ENCODE measurements at regions not wholly inside any gene's neighbourhood (a gene's known extent, or its start where the extent isn't known, plus 50 kb on each side); places are given as distances from the start of the nearest gene placed in this dataset.
"Not testable (repeated sequence)": the region's sequence is repeated elsewhere in the genome, so short reads cannot be mapped to it uniquely, and the experiment has no call there.

- DNase-seq (no peak), ATAC-seq (no peak)
- TF ChIP-seq CTCF (IDR thresholded peaks at IDR 0.05), result no peak
- Histone ChIP-seq H3K4me3 (no peak overlapping the region), H3K27me3 (no peaks in the 10 kb centered on the region), H3K4me1 (no peaks in the 10 kb centered on the region), H3K27ac (no peak overlapping the region), H3K36me3 (no peaks in the 10 kb centered on the region), H3K9me3 (no peaks in the 10 kb centered on the region)
- intact Hi-C loops (cut with DNase I), result no loop called here
These were observed 105.8 kb upstream of the CTAGE1 start for GRCh38 chr18:22523481-22523880.

- H3K9me3 ChIP-seq, result no peaks in the 10 kb centered on the region
- no peak for TF ChIP-seq CTCF (IDR thresholded peaks at IDR 0.05)
- H3K36me3 ChIP-seq, result no peaks in the 10 kb centered on the region
- intact Hi-C loops (cut with DNase I), result no loop called here
- DNase-seq (no peak), ATAC-seq (no peak)
- H3K4me3 ChIP-seq, result no peak overlapping the region
- no peaks in the 10 kb centered on the region for H3K27me3 ChIP-seq
- no peaks in the 10 kb centered on the region for H3K4me1 ChIP-seq
- no peak overlapping the region for H3K27ac ChIP-seq
These were observed 107.1 kb upstream of the CTAGE1 start for GRCh38 chr18:22524783-22525182.

GRCh38 chr18:22525313-22525712 is 107.6 kb upstream of the CTAGE1 start:
- H3K4me1 ChIP-seq, result no peaks in the 10 kb centered on the region
- intact Hi-C loops (cut with DNase I), result no loop called here

GRCh38 chr18:22525883-22526282 is 108.2 kb upstream of the CTAGE1 start:
- Histone ChIP-seq H3K36me3 (no peaks in the 10 kb centered on the region), H3K27ac (no peak overlapping the region), H3K27me3 (no peaks in the 10 kb centered on the region), H3K9me3 (no peaks in the 10 kb centered on the region), H3K4me3 (no peak overlapping the region), H3K4me1 (no peaks in the 10 kb centered on the region)
- DNase-seq (no peak), ATAC-seq (no peak)
- TF ChIP-seq CTCF (IDR thresholded peaks at IDR 0.05), result no peak
- intact Hi-C loops (cut with DNase I), result no loop called here

More at GRCh38 chr18:22525313-22525712, 107.6 kb upstream of the CTAGE1 start:
- Histone ChIP-seq H3K27ac (no peak overlapping the region), H3K27me3 (no peaks in the 10 kb centered on the region), H3K4me3 (no peak overlapping the region), H3K36me3 (no peaks in the 10 kb centered on the region), H3K9me3 (no peaks in the 10 kb centered on the region)
- no peak for TF ChIP-seq CTCF (IDR thresholded peaks at IDR 0.05)
- DNase-seq, result no peak
- ATAC-seq, result no peak

GRCh38 chr18:22528291-22528690 is 110.6 kb upstream of the CTAGE1 start:
- H3K4me3 ChIP-seq, result no peak overlapping the region

GRCh38 chr18:22534706-22535105 is 117.0 kb upstream of the CTAGE1 start:
- H3K27me3 ChIP-seq; ATAC-seq; intact Hi-C loops (cut with DNase I); H3K9me3 ChIP-seq; H3K27ac ChIP-seq; H3K4me3 ChIP-seq; H3K36me3 ChIP-seq; DNase-seq; H3K4me1 ChIP-seq: not testable (repeated sequence)

More at GRCh38 chr18:22528291-22528690, 110.6 kb upstream of the CTAGE1 start:
- TF ChIP-seq CTCF (IDR thresholded peaks at IDR 0.05), result no peak
- ATAC-seq (no peak), DNase-seq (no peak)
- no peaks in the 10 kb centered on the region for H3K36me3 ChIP-seq
- no peaks in the 10 kb centered on the region for H3K4me1 ChIP-seq
- intact Hi-C loops (cut with DNase I), result no loop called here
- no peaks in the 10 kb centered on the region for H3K9me3 ChIP-seq
- no peaks in the 10 kb centered on the region for H3K27me3 ChIP-seq
- no peak overlapping the region for H3K27ac ChIP-seq

Measured in upper lobe of right lung (tissue), 1 donor.